HG02870 (cell line): ENCODE measurements at regions not wholly inside any gene's neighbourhood (a gene's known extent, or its start where the extent isn't known, plus 50 kb on each side); places are given as distances from the start of the nearest gene placed in this dataset.
"Not testable (repeated sequence)": the region's sequence is repeated elsewhere in the genome, so short reads cannot be mapped to it uniquely, and the experiment has no call there.

Experiments used
- ATAC-seq: cut with Tn5 transposase; IDR thresholded peaks from one replicate; pipeline ENCODE4 v1.9.1; 2021; ENCODE audit warnings: mild to moderate bottlenecking, moderate library complexity; ENCODE audit not compliant: unreplicated experiment

DNA sequence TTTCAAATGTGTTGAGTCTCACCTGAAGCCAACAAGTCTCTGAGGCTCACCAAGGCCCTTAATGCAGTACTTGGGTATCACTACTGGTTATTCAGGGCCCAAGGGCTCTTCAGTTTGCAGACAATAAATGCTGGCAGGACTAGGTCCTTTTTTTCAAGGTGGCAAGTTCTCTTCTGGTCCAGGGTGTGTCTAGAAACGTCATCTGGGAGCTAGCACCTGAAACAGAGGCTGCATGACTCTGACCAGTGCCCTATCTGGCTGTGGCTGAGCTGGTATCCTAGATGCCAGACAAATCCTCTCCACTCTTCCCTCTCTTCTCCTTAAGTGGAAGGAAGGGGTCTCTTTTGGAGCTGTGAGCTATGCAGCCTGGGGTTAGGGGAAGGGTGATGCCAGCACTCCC lies 276.8 kb downstream of the PYDC2 start:
- ATAC-seq, result no peak

DNA sequence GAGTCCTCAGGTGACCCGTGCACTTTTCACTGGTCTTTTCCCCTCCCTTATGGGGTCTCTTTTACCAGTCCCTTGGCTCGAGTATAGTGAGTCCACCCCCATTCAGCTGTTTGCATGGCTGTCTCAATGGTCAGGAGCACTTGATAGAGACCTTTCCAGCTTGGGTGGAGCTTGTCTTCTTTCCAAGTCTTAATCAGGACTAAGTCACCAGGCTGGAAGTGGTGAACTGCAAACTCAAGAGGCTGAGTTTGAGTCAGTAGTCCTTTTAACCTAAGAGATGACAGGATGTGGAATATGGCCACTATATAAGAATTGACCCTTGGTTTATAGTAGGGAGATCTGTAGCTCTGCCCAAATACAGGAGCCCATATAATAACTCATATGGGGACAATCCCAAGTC lies 279.7 kb downstream of the PYDC2 start:
- ATAC-seq, result no peak

DNA sequence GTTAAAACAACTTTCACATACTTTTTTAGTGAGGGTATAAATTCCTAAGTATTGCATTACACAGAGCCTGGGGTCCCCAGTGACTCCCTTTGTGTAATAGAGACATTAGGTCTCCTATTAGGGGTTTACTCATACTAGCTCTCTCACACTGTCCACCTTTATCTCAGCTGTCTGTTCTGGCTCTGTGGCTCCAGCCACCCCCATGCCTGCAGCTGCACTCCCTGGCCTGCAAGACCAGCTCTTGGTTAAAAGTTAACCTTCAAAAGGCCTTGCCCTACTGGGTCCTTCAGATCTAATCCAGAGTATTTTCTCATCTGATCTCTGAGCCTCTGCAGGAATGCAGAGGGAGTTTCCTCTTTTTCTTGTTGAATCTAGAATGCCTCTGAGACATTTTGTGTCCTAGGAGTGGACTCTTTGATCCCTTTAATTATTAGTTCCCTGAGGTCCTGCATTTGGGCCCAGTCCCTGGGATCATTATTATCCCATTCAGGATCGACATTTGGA lies 280.9 kb downstream of the PYDC2 start:
- ATAC-seq, result not testable (repeated sequence)

DNA sequence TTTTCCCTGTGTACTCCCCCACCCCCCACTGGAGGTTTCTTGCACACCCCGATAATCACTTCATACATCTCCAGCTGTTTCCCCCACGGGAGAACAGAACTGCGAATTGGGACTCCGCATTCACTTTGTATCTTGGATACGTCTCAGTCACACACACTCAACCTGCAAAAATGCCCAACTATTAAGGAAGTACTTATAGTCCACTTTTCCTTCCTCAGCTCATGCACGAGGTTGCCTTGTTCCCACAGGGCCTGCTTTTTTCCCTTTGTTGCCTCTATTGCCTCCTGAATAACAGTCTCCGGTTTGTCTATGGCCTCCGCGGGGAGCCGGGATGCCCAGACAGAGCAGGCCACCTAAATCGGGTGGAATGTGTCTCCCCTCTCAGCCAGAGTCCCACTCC lies 282.3 kb downstream of the PYDC2 start:
- ATAC-seq, result no peak

DNA sequence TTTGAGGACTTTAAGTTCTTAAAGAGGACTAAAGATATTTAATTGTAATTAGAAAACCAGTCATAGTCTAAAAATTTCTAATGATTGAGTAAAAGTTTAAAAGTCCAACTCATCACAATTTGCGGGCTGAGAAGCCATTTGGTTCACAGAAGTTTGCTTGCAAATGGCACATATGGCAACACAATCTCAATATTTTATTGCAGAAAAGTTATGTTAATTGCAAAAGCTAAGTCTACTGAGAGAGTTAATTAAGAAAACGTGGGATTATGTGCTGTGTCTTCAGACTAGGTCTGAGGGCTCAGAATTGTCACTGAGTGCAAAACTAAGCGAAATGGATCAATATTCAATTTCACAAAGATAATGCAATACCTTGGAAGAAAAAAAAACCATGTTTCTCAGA lies 289.7 kb downstream of the PYDC2 start:
- no peak for ATAC-seq

DNA sequence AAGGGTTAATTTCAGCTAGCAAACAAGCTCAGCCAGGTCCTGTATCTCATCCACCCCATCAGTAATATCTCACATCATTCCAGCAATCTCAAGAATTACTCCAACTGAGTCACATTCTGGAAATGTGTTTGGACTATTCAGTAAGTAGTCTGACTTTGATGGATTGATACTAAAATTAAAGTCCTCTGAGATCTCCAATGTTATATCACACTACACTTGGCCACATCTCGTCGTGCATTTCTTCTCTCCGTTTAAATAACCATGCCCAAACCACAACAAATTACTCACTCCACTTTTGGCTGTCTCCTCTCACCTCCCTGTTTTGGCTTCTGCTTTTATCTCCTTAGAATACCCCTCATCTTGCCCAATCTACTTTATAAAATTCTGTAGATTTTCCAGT lies 292.2 kb downstream of the PYDC2 start:
- ATAC-seq, result no peak

DNA sequence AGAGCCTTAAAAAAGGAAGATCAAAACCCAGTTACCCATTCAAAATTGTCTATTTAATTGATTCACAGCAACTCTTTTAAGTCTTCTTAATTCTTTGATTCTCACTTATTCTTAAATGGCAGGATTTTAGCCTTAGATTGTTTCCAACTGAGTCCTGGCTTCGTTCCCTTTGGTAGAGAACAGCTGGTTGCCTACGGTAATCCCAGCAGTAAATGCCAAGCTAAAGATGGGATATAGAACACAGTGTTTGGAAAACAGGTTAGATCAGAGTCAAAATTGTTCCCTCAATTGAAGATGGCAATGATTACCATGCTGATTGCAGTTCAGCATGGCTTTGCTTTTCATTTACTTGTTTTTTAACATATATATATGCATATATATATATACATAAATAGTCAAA lies 300.9 kb downstream of the PYDC2 start:
- no peak for ATAC-seq

DNA sequence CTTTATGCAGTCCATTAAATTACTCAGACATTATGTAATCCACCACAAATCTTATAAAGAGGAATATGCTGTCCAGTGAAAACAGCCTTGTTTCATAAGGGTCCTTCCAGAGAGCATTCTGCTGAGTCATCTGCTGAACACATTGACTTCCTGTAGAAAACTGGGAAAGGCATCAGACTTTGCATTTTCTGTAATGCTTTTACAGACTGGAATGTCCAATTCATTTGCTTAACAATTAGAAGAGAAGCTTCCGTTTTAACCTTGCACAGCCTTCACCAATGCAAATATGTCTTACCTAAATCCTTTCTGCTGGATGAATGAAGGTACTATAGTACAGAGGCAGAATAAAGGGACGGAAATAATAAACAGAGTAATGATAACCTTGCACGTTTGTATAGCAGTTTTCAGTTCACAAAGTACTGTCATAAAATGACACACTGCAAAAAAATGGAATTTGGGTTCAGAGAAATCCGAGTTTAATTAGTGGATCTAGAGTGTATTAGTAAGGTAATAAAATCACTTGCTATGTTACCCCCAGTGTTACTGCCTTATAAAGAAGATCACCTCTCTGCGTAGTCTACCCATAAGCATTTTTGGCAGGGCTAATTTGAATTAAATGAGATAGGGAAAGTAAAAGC lies 301.5 kb downstream of the PYDC2 start:
- no peak for ATAC-seq

DNA sequence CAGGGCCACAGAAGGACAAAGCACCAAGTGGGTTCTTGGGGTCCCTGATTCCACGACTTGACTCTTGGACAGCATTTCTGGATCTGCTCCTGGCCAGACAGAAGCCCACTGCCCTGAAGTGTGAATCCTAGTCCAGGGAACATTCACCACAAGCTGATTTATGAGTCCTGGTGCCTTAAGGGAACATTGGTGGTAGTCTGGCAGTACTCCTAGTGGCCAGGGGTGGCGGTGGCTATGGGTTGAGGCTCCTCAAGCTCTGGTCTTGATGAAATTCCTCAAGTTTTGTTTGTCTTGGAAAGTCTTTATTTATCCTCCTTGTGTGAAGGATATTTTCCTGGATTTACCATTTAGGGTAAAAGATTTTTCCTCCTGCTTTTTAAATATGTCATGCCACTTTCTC lies 307.5 kb downstream of the PYDC2 start:
- ATAC-seq, result no peak

DNA sequence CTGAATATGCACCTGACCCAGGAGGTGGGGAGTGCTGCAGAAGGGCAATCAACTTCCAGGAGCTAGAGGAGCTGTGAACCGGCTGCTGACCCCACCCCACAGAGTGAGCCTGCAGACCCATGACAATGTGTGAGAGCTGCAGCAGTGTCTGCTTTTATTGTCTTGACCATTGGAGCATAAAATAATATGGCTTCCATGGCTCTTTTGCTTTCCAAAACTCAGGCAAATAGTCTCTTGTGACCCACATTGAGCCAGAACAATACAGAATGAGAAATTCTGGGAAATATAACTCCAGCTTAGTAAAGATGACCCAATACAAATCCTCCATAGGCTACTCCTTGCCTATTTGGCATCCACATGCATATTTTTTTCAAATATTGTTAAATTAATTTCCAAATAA lies 309.6 kb downstream of the PYDC2 start:
- no peak for ATAC-seq

DNA sequence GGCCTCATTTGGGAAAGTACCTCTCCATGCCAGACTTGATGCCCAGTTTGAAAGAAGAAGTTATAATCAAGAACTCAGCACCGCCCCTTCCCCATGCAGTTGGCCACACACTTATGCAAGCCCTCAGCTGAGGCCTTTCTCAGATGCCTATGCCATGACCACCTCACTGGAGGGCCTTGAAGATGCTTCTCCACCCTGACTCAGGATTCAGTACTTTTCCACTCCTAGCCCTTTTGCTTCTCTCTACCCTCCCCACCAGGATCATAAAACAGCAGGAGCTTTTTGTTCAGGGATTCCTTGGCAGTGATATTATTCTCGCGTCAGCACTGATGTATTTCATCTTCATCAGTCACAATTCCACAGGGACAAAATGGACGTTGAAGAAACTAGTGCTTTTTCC lies 313.5 kb downstream of the PYDC2 start:
- no peak for ATAC-seq

DNA sequence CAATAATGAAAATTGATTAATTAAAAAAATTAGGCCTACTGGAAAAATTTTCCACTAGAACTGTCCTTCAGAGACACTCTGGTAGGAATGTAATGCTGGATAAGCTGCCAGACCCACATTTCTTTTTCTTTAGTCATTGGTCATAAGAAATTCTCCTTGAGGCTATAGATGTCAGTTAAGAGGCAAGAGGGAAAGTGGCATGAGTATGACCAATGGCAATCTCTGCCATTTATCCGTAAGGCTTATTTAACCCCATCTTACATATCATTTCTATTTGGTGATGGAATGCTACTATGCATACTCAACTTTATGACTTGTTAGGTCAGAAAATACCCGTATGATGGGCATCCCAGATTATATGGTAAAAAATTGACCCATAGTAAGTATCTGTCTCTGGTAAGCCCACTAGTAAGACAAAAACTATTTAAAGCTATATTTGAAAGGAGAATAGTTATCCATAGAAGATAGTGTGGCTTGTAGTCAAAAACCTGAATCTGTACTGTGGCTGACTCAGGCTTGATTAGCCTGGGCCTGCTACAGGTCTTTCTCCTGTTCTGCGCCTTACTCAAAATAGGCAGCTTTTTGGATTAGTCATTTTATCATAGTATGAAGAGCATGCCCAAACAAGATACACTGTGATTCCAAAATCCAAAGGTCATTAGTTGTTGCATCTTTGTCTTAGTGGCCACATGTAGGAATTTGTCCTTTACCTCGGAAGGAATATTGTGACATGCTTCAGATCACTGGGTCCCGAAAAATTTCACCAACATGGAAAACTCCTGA lies 314.7 kb downstream of the PYDC2 start:
- ATAC-seq, result no peak

DNA sequence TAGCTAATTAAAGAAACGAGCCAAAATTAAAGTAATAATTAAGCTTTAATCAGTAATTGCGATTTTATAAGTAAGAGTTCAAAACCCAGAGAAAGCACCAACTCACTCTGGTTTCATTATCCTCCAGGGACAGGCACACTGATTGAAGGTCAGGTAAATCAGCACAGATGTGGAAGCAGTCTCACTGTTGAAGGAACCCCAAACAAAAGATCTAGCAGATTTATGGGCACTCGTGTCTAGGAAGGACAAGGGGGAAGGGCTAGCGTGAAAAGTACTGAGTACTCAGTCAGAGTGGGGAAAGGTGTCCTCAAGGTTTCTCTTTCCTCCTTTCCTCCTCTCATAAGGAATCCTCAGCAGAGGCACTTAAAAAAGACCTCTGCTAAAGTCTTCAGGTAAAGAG lies 320.1 kb downstream of the PYDC2 start:
- ATAC-seq, result no peak

DNA sequence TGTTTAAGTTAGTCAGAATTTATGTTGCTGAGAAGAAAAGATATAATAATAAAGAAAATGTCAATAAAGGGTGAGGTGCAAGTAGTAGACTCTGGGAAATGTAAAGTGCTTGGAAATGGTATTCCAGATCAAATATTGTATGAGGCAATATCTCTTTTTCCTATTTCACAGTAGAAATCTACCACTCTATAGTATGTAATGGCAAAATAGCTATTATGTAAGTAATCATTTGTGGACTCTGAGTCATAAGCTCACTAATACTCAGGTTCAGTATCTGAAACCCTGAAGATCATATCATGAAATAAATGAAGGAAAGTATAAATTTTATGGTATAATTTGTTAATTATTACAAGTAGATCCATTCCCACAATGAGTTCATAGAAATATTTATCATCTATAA lies 322.1 kb downstream of the PYDC2 start:
- no peak for ATAC-seq

DNA sequence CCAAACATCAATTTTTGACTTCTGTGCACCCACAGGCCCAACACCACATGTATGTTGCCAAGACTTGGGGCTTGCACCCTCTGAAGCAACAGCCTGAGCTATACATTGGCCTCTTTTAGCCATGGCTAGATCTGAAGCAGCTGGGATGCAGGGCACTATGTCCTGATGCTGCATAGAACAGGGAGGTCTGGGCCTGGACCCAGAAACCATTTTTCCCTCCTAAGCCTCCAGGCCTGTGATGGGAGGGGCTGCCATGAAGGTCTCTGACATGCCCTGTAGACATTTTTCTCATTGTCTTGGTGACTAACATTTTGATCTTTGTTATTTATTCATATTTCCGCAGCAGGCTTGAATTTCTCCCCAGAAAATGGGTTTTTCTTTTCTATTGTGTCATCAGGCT lies 330.0 kb downstream of the PYDC2 start:
- no peak for ATAC-seq

DNA sequence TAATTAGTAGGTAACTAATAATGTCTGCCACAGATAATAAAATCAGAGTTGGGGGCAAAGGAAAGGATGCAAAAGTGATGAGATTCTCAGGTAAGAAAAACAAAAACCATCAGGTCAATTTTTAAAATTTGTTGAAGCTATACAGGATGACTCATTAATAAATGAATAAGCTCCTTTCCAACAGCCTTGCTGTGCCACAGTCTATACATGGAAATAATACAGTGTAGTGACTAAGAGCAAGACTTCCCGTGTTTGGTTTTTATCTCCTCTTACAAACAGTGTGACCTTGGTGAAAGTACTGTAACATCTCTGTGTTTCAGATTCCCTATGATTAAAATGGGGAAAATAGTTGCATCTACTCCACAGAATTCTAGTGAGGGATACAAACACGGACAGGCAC lies 331.6 kb downstream of the PYDC2 start:
- ATAC-seq, result no peak

DNA sequence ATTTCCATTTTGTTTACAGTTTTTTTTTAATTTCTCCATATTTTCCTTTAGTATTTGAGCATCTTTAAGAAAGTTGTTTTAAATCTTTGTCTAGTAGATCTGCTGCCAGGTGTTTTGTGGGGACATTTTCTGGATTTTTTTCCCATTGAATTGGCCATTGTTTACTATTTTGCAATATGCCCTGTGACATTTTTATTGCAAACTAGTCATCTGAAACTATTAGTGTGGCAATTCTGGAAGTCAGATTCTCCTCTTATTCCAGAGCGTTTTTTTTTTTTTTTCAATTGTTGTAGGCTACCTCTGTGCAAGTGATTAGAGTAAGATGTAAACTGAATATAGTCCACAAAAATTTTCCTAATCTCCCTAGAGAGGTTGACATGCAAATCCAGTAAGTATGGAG lies 334.2 kb downstream of the PYDC2 start:
- no peak for ATAC-seq

DNA sequence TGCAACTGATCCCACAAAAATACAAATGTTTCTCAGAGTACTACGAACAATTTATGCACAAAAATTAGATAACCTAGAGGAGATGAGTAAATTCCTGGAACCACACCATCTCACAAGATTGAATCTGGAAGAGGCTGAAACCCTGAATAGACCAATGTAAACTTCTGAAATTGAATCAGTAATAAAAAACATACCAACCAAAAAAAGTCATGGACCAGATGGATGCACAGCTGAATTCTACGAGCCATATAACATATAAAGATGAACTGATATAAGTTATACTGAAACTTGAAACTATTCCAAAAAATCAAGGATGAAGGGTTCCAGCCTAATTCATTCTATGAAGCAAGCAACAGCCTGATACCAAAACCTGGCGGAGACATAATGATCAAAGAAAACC lies 336.3 kb downstream of the PYDC2 start:
- no peak for ATAC-seq

DNA sequence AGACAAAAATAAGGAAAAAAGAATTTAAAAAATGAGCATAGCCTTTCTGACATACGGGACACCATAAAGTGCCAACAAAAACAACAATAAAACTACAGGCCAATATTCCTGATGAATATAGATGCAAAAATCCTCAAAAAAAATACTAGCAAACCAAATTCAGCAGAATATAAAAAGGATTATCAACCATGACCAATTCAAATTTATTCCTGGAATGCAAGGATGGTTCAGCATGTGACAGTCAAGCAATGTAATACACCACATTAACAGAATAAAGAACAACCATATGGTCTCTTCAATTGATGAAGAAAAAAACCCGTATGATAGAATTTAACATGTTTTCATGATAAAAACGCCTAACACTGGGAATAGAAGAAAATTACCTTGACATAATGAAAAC lies 341.7 kb downstream of the PYDC2 start:
- ATAC-seq, result no peak

DNA sequence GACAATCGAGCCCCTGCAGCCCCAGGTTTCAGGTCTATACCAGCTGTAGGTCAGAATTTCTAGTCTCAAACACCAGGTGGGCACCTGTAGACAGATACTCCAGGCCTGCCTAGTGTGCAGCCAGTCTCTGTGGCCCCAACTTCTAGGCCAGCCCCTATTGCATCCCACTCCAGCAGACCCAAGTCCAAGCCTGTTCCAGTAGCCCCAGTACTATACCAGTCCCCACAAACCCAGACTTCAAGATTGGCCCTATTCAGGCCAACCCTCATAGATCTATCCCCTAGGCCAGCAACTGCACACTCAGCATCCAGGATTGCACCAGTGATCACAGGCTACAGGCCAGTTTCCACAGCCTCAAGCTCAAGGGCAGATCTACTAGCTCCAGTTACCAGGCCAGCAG lies 344.0 kb downstream of the PYDC2 start:
- ATAC-seq, result no peak

DNA sequence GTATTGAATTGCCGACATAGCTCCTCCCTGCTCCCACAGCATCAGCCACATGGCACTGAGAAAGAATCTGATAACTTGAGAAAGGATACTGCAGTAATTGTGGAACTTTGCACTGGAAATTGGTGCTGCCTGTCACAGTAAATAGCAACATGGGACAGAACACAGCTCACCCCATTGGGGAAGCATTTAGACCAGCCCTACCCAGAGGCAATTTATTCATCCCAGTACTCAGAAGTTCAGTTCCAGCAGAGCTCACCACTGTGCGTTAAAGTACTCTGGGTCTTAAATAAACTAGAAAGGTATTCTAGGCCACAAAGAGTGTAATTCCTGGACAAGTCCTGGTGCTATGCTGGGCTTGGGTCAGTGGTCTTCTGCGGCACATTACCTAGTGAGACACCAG lies 347.1 kb downstream of the PYDC2 start:
- ATAC-seq, result no peak

DNA sequence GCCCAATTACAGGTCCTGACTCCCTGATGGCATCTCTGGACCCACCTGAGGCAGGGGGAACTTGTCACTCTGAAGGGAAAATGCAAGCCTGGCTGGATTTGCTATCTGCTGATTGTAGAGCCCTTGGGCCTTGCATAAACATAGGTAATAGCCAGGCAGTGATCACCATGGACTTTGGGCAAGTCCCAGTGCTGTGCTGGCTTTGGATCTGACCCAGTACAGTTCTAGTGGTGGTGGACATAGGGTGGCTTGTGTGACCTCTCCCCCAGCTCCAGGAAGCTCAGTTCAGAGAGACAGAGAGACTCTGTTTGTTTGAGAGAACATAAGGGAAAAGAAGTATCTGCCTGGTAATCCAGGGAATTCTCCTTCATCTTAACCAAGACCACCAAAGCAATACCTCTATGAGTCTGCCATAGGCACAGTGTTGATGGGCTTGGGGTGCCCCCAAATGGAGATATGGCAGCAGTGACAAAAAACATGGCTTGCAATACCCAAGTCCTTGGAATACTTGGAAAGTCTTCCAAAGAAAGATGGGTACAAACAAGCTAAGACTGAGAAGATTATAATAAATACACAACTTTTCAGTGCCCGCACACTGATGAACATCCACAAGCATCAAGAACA lies 348.5 kb downstream of the PYDC2 start:
- ATAC-seq, result no peak
